H9 (cell line): ENCODE measurements at regions not wholly inside any gene's neighbourhood (a gene's known extent, or its start where the extent isn't known, plus 50 kb on each side); places are given as distances from the start of the nearest gene placed in this dataset.

Source experiments
- DNase-seq: peaks from one replicate; pipeline ENCODE4 v3.0.0-alpha.2; 2017
- H2AFZ ChIP-seq: one replicate; pipeline ENCODE4 v1.6.1; 2013; ENCODE audit warnings: mild to moderate bottlenecking, low read length, control low read depth, moderate library complexity
- H2AK5ac ChIP-seq: 2 replicates; pipeline ENCODE4 v1.6.1; 2013; ENCODE audit warnings: low read length, control low read depth, mixed read lengths; ENCODE audit not compliant: insufficient read length
- H2BK120ac ChIP-seq: one replicate; pipeline ENCODE4 v1.6.1; 2013; ENCODE audit warnings: low read depth, mild to moderate bottlenecking, low read length, control low read depth, inconsistent platforms; ENCODE audit not compliant: poor library complexity, severe bottlenecking
- H2BK12ac ChIP-seq: 2 replicates; pipeline ENCODE4 v1.6.1; 2013; ENCODE audit warnings: low read length, control low read depth, mixed read lengths, low read depth; ENCODE audit not compliant: insufficient read length
- H2BK15ac ChIP-seq: 2 replicates; pipeline ENCODE4 v1.6.1; 2013; ENCODE audit warnings: low read depth, low read length, control low read depth
- H2BK20ac ChIP-seq: one replicate; pipeline ENCODE4 v1.6.1; 2013; ENCODE audit warnings: low read depth, mild to moderate bottlenecking, low read length, control low read depth, inconsistent platforms; ENCODE audit not compliant: poor library complexity, severe bottlenecking
- H2BK5ac ChIP-seq: 2 replicates; pipeline ENCODE4 v1.6.1; 2013; ENCODE audit warnings: low read length, control low read depth, mixed read lengths; ENCODE audit not compliant: insufficient read length
- H3K14ac ChIP-seq: 2 replicates; pipeline ENCODE4 v1.6.1; 2013; ENCODE audit warnings: low read length, control low read depth; ENCODE audit not compliant: insufficient read depth
- H3K18ac ChIP-seq: 2 replicates; pipeline ENCODE4 v1.6.1; 2013; ENCODE audit warnings: low read depth, mild to moderate bottlenecking, mixed read lengths, low read length, control low read depth; ENCODE audit not compliant: insufficient read length
- H3K23ac ChIP-seq: 2 replicates; pipeline ENCODE4 v1.6.1; 2013; ENCODE audit warnings: low read length, control low read depth, mixed read lengths, low read depth; ENCODE audit not compliant: insufficient read length
- H3K23me2 ChIP-seq: 2 replicates; pipeline ENCODE4 v1.6.1; 2013; ENCODE audit warnings: low read depth, mild to moderate bottlenecking, mixed read lengths, low read length, control low read depth; ENCODE audit not compliant: insufficient read length, poor library complexity, severe bottlenecking
- H3K27ac ChIP-seq: 2 replicates; pipeline ENCODE4 v1.5.1; 2013; ENCODE audit warnings: low read length, control low read depth, mixed read lengths, low read depth; ENCODE audit not compliant: insufficient read length
- H3K27me3 ChIP-seq: 2 replicates; pipeline ENCODE4 v1.6.1; 2013; ENCODE audit warnings: low read length, control low read depth, inconsistent platforms; ENCODE audit not compliant: insufficient read depth
- H3K4ac ChIP-seq: 2 replicates; pipeline ENCODE4 v1.6.1; 2013; ENCODE audit warnings: low read depth, mild to moderate bottlenecking, control low read depth, inconsistent platforms, low read length, moderate library complexity
- H3K4me1 ChIP-seq: 2 replicates; pipeline ENCODE4 v1.6.1; 2013; ENCODE audit warnings: low read length, control low read depth, inconsistent platforms; ENCODE audit not compliant: insufficient read depth
- H3K4me2 ChIP-seq: 2 replicates; pipeline ENCODE4 v1.6.1; 2013; ENCODE audit warnings: low read length, control low read depth, mixed read lengths; ENCODE audit not compliant: insufficient read length, insufficient read depth
- H3K56ac ChIP-seq: 2 replicates; pipeline ENCODE4 v1.6.1; 2013; ENCODE audit warnings: low read depth, mild to moderate bottlenecking, mixed read lengths, low read length, control low read depth; ENCODE audit not compliant: insufficient read length
- H3K79me1 ChIP-seq: 2 replicates; pipeline ENCODE4 v1.6.1; 2013; ENCODE audit warnings: low read depth, mild to moderate bottlenecking, moderate library complexity, low read length, control low read depth, inconsistent platforms; ENCODE audit not compliant: insufficient read depth, poor library complexity, severe bottlenecking
- H3K79me2 ChIP-seq: 2 replicates; pipeline ENCODE4 v1.6.1; 2013; ENCODE audit warnings: low read length, control low read depth, inconsistent platforms; ENCODE audit not compliant: insufficient read depth
- H3K9ac ChIP-seq: 2 replicates; pipeline ENCODE4 v1.6.1; 2013; ENCODE audit warnings: low read length, control low read depth, mixed read lengths; ENCODE audit not compliant: insufficient read length; ENCODE audit errors: extremely low read depth
- H3K9me3 ChIP-seq: one replicate; pipeline ENCODE4 v1.6.1; 2013; ENCODE audit warnings: low read depth, low read length, inconsistent platforms; ENCODE audit not compliant: control insufficient read depth
- H3T11ph ChIP-seq: one replicate; pipeline ENCODE4 v1.6.1; 2013; ENCODE audit warnings: mild to moderate bottlenecking, low read length, control low read depth, inconsistent platforms
- H4K20me1 ChIP-seq: one replicate; pipeline ENCODE4 v1.6.1; 2013; ENCODE audit not compliant: control insufficient read depth, insufficient read length, insufficient read depth
- H4K5ac ChIP-seq: 2 replicates; pipeline ENCODE4 v1.6.1; 2013; ENCODE audit warnings: low read depth, mild to moderate bottlenecking, mixed read lengths, low read length, control low read depth; ENCODE audit not compliant: insufficient read length
- H4K8ac ChIP-seq: replicated peaks from 2 replicates; pipeline ENCODE4 v1.6.1; 2013; ENCODE audit warnings: low read length, control low read depth, mixed read lengths, low read depth; ENCODE audit not compliant: insufficient read length
- H4K91ac ChIP-seq: 2 replicates; pipeline ENCODE4 v1.6.1; 2013; ENCODE audit warnings: low read depth, mild to moderate bottlenecking, moderate library complexity, mixed read lengths, low read length, control low read depth; ENCODE audit not compliant: insufficient read length
- H3K27ac Mint-ChIP-seq, 3 experiments: 2 replicates in 2 of 3; 3 replicates in 1 of 3; pipeline ENCODE4 v1.8.0; 2020 to 2021; ENCODE audit warnings: mixed read lengths in 3 of 3, mild to moderate bottlenecking in 1 of 3, moderate library complexity in 1 of 3
- H3K27me3 Mint-ChIP-seq: 2 replicates; pipeline ENCODE4 v1.8.0; 2021; ENCODE audit warnings: low read depth, mild to moderate bottlenecking, moderate library complexity, mixed read lengths
- H3K36me3 Mint-ChIP-seq, 3 experiments: 2 replicates in 2 of 3; 3 replicates in 1 of 3; pipeline ENCODE4 v1.8.0; 2020 to 2021; ENCODE audit warnings: low read depth in 3 of 3, mixed read lengths in 3 of 3; ENCODE audit not compliant: insufficient read depth in 1 of 3
- H3K4me1 Mint-ChIP-seq, 2 experiments: 2 replicates each; pipeline ENCODE4 v1.8.0; 2020; ENCODE audit warnings: mixed read lengths in 2 of 2
- H3K4me3 Mint-ChIP-seq, 2 experiments: 2 replicates in 1 of 2; 3 replicates in 1 of 2; pipeline ENCODE4 v1.8.0; 2020 to 2021; ENCODE audit warnings: mild to moderate bottlenecking in 2 of 2, mixed read lengths in 2 of 2, moderate library complexity in 1 of 2
- H3K9me3 Mint-ChIP-seq, 2 experiments: 2 replicates in 1 of 2; 3 replicates in 1 of 2; pipeline ENCODE4 v1.8.0; 2020; ENCODE audit warnings: mild to moderate bottlenecking in 2 of 2, mixed read lengths in 2 of 2, moderate library complexity in 1 of 2
- TF ChIP-seq, protein P1 (sequence below): fragments of 200-600 bp; sonication (generic); conservative IDR thresholded peaks from 3 replicates; pipeline ENCODE4 v1.8.0; 2021; ENCODE audit warnings: antibody characterized with exemption, mild to moderate bottlenecking

DNA sequence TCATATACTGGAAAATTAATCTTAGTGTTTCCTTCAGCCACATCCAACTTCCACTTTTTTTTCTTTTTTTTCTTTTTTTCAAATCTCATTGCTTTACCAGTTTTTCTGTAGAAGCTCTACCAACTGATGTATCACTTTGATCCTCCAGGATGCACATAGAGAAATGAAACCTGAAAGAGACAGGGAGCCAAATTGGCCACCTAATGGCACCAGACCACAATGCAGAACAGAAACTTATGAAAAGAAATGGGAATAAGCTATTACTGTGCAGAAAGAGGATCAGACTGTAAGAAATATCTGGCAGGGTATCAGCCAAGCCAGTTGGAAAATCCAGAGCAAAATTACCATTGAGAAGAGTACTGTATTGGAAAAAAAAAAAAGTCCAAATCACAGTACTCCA is 1514.2 kb downstream of the MRPL39 start:
- Histone ChIP-seq H2BK20ac (no peak overlapping the region), H4K91ac (no peak overlapping the region), H3T11ph (no peak overlapping the region), H3K27ac (no peak overlapping the region), H3K23me2 (no peaks in the 10 kb centered on the region), H3K79me1 (no peaks in the 10 kb centered on the region), H3K4ac (no peak overlapping the region), H4K5ac (no peak overlapping the region), H3K56ac (no peak overlapping the region), H2AK5ac (no peak overlapping the region), H3K23ac (no peak overlapping the region), H3K18ac (no peak overlapping the region), H2BK15ac (no peak overlapping the region), H2BK12ac (no peak overlapping the region), H3K79me2 (no peaks in the 10 kb centered on the region), H2AFZ (no peak overlapping the region), H3K9me3 (no peaks in the 10 kb centered on the region), H3K27me3 (no peaks in the 10 kb centered on the region), H3K14ac (no peak overlapping the region), H3K4me2 (no peak overlapping the region), H3K4me1 (no peaks in the 10 kb centered on the region), H4K8ac (no peak overlapping the region), H3K9ac (no peak overlapping the region), H2BK120ac (no peak overlapping the region), H2BK5ac (no peak overlapping the region), H4K20me1 (no peaks in the 10 kb centered on the region)
- DNase-seq = no peak
- H3K36me3 Mint-ChIP-seq = peaks cover 0 to 29% (median 0%) of the 10 kb centered on the region in 3 experiments; a peak in 3 of 7 replicates
- no peak overlapping the region for H3K27ac Mint-ChIP-seq
- peaks cover 71 to 79% of the 10 kb centered on the region in 2 experiments for H3K9me3 Mint-ChIP-seq
- TF ChIP-seq, protein P1, sequence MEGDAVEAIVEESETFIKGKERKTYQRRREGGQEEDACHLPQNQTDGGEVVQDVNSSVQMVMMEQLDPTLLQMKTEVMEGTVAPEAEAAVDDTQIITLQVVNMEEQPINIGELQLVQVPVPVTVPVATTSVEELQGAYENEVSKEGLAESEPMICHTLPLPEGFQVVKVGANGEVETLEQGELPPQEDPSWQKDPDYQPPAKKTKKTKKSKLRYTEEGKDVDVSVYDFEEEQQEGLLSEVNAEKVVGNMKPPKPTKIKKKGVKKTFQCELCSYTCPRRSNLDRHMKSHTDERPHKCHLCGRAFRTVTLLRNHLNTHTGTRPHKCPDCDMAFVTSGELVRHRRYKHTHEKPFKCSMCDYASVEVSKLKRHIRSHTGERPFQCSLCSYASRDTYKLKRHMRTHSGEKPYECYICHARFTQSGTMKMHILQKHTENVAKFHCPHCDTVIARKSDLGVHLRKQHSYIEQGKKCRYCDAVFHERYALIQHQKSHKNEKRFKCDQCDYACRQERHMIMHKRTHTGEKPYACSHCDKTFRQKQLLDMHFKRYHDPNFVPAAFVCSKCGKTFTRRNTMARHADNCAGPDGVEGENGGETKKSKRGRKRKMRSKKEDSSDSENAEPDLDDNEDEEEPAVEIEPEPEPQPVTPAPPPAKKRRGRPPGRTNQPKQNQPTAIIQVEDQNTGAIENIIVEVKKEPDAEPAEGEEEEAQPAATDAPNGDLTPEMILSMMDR = no peak
- H3K4me3 Mint-ChIP-seq = no peak overlapping the region
- H3K27me3 Mint-ChIP-seq = no peaks in the 10 kb centered on the region; the same call in 1 of the 2 replicates
- no peaks in the 10 kb centered on the region for H3K4me1 Mint-ChIP-seq
